ENCODE measurements at regions not wholly inside any gene's neighbourhood (a gene's known extent, or its start where the extent isn't known, plus 50 kb on each side); places are given as distances from the start of the nearest gene placed in this dataset.

DNA sequence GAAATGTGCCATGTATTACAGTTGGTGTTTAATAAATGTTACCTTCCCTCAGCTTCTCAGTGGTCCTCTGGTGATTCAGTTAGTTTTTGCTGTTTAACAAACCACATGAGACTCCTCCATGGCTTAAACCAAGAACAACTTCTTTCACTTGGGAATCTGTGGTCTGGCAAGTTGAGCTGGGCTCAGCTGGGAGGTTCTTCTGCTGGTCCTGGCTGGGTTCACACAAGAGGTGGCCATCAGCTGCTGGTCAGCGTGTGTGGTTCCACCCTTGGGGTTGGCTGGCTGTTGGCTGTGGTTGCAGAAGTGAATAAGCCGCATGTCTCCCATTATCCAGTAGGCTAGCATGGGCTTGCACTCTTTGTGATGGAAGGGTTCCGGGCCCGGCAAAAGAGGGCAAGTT lies 160.5 kb downstream of the MIAT start:
- intact Hi-C loops (cut with micrococcal nuclease), result no loop called here
- TF ChIP-seq CTCF (IDR thresholded peaks at IDR 0.05; ENCODE audit: unreplicated experiment), result no peak
- DNase-seq (ENCODE audit: unreplicated experiment), result no peak
- no peak overlapping the region for H3K27ac Mint-ChIP-seq (ENCODE audit: low read depth, unreplicated experiment)
- ChIA-PET CTCF (interaction anchor here (0.8 kb wide), 1 partner anchor 588 kb away, joined by 3 read pairs; no protein-coding TSS in a partner anchor), POLR2A (no interaction called here)
- no peaks in the 10 kb centered on the region for H3K36me3 Mint-ChIP-seq (ENCODE audit: insufficient read depth, unreplicated experiment)
- H3K27me3 Mint-ChIP-seq (ENCODE audit: insufficient read depth, unreplicated experiment), result peaks cover 66% of the 10 kb centered on the region
- H3K4me1 Mint-ChIP-seq (ENCODE audit: insufficient read depth, unreplicated experiment), result no peaks in the 10 kb centered on the region
- BruUV-seq (replicated peaks), result no TSS peak
- no peaks in the 10 kb centered on the region for H3K9me3 Mint-ChIP-seq (ENCODE audit: unreplicated experiment)
- H3K4me3 Mint-ChIP-seq (ENCODE audit: unreplicated experiment), result no peak overlapping the region

GRCh38 chr22:26821854-26822253 lies 164.5 kb downstream of the MIAT start:
- intact Hi-C loops (cut with micrococcal nuclease), result no loop called here
- ChIA-PET CTCF (no interaction called here), POLR2A (no interaction called here)
- BruUV-seq (replicated peaks), result no TSS peak
- H3K4me3 Mint-ChIP-seq (ENCODE audit: unreplicated experiment), result no peak overlapping the region
- H3K36me3 Mint-ChIP-seq (ENCODE audit: insufficient read depth, unreplicated experiment), result no peaks in the 10 kb centered on the region
- TF ChIP-seq CTCF (IDR thresholded peaks at IDR 0.05; ENCODE audit: unreplicated experiment), result no peak
- no peak overlapping the region for H3K27ac Mint-ChIP-seq (ENCODE audit: low read depth, unreplicated experiment)
- H3K27me3 Mint-ChIP-seq (ENCODE audit: insufficient read depth, unreplicated experiment), result peaks cover 56% of the 10 kb centered on the region
- no peaks in the 10 kb centered on the region for H3K4me1 Mint-ChIP-seq (ENCODE audit: insufficient read depth, unreplicated experiment)
- no peaks in the 10 kb centered on the region for H3K9me3 Mint-ChIP-seq (ENCODE audit: unreplicated experiment)
- DNase-seq (ENCODE audit: unreplicated experiment), result no peak

DNA sequence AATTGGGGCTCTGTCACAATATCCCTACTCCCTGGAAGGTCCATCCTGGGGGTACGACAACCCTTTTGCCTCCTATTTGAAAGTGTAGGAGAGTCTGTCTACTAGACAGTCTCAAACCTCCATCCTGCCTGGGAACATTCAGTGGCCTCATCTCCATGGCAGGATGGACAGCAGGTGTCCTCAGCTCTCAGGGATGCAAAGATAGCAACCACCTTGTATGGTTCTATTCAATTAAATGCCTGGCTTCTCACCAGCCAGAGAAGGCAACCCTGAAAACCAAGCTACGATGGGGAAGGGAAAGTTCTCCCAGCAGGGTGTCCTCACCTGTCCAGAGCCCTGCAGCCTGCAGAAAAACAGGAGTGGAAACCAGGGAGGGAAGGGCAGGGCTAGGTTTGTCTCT lies 164.9 kb downstream of the MIAT start:
- Mint-ChIP-seq H3K27me3 (ENCODE audit: insufficient read depth, unreplicated experiment) (peaks cover 51% of the 10 kb centered on the region), H3K36me3 (ENCODE audit: insufficient read depth, unreplicated experiment) (no peaks in the 10 kb centered on the region), H3K4me3 (ENCODE audit: unreplicated experiment) (no peak overlapping the region), H3K9me3 (ENCODE audit: unreplicated experiment) (no peaks in the 10 kb centered on the region), H3K27ac (ENCODE audit: low read depth, unreplicated experiment) (no peak overlapping the region), H3K4me1 (ENCODE audit: insufficient read depth, unreplicated experiment) (no peaks in the 10 kb centered on the region)
- ChIA-PET CTCF (interaction anchor here (0.6 to 1.3 kb wide), 2 partner anchors 14 to 220 kb away, joined by 3 read pairs; no protein-coding TSS in a partner anchor), POLR2A (no interaction called here)
- no peak for DNase-seq (ENCODE audit: unreplicated experiment)
- no TSS peak for BruUV-seq (replicated peaks)
- intact Hi-C loops (cut with micrococcal nuclease), result no loop called here
- TF ChIP-seq CTCF (IDR thresholded peaks at IDR 0.05; ENCODE audit: unreplicated experiment), result no peak

DNA sequence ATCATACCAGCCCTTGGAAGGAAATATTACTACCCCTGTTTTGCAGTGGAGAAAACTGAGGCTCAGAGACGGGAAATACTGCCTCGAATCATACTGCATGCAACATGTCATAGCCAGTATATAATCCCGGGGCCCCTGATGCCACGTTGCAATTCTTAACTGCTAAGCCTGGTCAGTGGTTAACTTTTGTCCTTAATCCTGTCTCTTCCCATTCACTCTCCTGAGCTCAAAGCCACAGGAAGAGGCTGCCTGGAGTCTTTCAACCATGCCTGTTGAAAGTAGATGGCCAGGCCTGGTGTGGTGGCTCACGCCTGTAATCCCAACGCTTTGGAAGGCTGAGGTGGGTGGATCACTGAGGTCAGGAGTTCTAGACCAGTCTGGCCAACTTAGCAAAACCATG lies 166.6 kb downstream of the MIAT start:
- H3K27me3 Mint-ChIP-seq (ENCODE audit: insufficient read depth, unreplicated experiment), result peaks cover 38% of the 10 kb centered on the region
- BruUV-seq (replicated peaks), result no TSS peak
- H3K27ac Mint-ChIP-seq (ENCODE audit: low read depth, unreplicated experiment), result no peak overlapping the region
- ChIA-PET POLR2A (interaction anchor here (0.6 kb wide), 1 partner anchor 66 kb away, joined by 3 read pairs; no protein-coding TSS in a partner anchor), CTCF (interaction anchor here (0.6 kb wide), 2 partner anchors 123 to 144 kb away, joined by 3 read pairs; no protein-coding TSS in a partner anchor)
- intact Hi-C loops (cut with micrococcal nuclease), result no loop called here
- H3K36me3 Mint-ChIP-seq (ENCODE audit: insufficient read depth, unreplicated experiment), result no peaks in the 10 kb centered on the region
- no peak for DNase-seq (ENCODE audit: unreplicated experiment)
- H3K4me1 Mint-ChIP-seq (ENCODE audit: insufficient read depth, unreplicated experiment), result no peaks in the 10 kb centered on the region
- H3K9me3 Mint-ChIP-seq (ENCODE audit: unreplicated experiment), result no peaks in the 10 kb centered on the region
- H3K4me3 Mint-ChIP-seq (ENCODE audit: unreplicated experiment), result no peak overlapping the region
- TF ChIP-seq CTCF (IDR thresholded peaks at IDR 0.05; ENCODE audit: unreplicated experiment), result no peak
